Myocyte (in vitro differentiated cells): ENCODE measurements at regions not wholly inside any gene's neighbourhood (a gene's known extent, or its start where the extent isn't known, plus 50 kb on each side); places are given as distances from the start of the nearest gene placed in this dataset.
"Not testable (repeated sequence)": the region's sequence is repeated elsewhere in the genome, so short reads cannot be mapped to it uniquely, and the experiment has no call there.

ENCODE experiments used
- DNase-seq: peaks from one replicate; pipeline ENCODE4 v3.0.0-alpha.2; 2012; ENCODE audit warnings: low read depth

DNA sequence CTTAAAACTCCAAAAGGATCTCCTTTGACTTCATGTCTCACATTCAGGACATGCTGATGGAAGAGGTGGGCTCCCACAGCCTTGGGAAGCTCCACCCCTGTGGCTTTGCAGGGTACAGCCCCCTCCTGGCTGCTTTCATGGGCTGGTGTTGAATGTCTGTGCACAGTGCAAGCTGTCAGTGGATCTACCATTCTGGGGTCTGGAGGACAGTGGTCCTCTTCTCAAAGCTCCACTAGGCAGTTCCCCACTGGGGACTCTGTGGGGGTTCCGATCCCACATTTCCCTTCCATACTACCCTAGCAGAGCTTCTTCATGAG is 150.2 kb upstream of the FBXL17 start:
- DNase-seq: not testable (repeated sequence)

DNA sequence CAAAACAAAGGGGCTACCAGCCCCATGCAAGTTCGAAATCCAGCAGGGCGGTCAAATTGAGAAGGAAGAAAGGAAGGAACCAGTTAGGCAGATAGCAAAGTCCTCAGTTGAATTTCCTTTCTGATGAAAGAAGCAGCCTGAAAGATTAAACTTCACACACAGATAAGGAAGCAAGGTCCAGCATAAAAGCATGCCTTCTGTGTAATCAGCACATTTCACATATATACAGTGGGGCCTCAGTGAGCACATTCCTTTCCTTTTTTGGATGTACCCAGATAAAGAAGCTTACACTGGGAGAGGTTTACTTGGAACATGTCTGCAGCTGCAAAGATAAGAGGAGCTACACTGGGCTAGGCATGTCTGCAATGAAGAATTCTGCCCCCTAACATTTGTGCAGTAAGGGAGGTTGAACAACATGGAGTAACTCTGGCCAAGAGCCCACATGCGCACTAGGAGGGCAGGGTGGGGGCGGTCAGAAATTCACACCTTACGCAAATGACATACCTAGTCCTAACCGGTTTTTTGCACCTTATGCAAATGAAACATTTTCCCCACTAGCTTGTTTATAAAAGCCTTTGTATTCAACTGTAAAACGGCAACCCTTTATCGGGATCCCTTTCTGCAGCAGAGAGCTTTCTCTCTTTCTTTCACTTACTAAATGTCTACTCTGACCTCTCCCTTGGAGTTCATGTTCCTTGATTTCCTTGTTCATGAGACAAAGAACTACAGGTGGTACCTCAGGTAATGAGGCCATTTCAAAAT is 149.7 kb upstream of the FBXL17 start:
- no peak for DNase-seq

DNA sequence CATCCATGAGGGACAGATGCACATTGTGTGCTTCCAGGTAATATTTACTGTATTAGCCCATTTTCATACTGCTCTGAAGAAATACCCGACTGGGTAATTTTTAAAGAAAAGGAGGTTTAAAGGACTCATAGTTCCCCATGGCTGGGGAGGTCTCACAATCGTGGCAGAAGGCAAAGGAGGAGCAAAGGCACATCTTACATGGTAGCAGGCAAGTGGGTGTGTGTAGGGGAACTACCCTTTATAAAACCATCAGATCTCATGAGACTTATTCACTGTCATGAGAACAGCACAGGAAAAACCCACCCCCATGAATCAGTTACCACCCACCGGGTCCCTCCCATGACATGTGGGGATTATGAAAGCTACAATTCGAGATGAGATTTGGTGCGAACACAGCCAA is 148.8 kb upstream of the FBXL17 start:
- DNase-seq: no peak

DNA sequence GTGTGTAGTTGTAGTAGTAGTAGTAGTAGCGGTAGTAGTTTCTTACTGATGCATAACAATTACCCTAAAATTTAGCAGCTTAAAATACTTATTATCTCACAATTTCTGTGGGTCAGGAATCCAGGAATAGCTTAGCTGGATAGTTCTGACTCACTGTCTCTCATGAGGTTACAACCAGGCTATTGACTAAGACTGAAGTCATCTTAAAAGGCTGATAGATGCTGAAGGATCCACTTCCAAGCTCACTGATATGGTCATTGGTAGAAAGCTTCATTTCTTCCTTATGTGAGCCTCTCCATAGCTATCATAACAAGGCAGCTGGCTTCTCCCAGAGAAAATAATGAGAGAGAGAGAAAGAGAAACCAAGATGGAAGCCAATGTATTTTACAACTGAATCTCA is 147.5 kb upstream of the FBXL17 start:
- peak; percentile 40 for DNase-seq

DNA sequence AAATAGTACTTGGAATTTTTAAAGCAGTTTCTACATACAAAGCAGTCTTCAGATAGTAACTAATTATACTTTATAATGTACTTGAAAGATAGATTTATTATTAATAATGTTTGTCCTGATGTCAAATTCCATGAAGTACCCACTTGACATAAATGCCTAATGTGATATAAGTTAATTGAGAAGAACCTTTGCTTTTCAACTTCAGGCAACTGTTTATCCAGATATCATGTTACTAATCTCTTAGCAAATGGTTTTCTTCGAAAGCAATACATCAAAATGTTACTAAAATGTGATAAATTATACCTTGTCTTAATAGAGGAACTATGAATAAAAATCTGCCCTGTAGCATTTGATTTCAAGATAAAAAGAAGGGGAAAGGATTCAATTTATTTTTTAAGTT is 146.8 kb upstream of the FBXL17 start:
- DNase-seq: no peak

DNA sequence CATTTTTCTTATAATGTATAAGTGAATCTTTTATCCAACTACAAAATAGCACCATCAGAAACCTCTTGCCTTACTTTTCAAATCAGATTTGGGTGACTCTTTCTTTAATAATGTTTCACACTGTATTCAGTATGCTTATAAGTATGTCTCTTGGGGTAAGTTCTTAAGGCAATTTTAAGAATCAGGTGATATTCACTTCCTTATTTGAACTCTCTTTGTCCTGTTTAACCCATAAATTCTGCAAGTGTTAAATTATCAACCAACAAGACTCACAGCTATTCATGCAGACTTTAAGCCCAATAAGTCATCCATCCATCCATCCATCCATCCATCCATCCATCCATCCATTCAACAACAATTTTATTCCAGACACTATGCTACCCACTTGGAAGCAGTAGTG is 142.7 kb upstream of the FBXL17 start:
- DNase-seq: no peak

DNA sequence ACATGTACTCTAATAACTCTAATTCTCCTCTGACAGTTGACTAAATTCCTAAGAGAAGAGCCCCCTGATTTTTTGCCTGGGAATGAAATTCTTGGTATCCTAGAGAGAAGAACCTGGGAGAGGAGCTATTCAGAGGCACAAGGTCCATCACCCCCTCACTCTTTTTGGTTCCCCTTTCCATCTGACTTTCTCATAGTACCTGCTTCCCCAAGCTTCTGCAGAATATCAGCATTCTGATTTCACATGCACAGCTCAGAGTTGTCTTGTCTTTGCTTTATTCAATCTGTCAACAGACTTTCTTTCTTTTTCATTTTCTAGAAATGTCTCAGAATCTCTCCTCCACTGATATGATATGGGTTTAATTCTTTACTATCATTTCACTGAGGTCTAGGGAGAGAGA is 141.5 kb upstream of the FBXL17 start:
- no peak for DNase-seq

DNA sequence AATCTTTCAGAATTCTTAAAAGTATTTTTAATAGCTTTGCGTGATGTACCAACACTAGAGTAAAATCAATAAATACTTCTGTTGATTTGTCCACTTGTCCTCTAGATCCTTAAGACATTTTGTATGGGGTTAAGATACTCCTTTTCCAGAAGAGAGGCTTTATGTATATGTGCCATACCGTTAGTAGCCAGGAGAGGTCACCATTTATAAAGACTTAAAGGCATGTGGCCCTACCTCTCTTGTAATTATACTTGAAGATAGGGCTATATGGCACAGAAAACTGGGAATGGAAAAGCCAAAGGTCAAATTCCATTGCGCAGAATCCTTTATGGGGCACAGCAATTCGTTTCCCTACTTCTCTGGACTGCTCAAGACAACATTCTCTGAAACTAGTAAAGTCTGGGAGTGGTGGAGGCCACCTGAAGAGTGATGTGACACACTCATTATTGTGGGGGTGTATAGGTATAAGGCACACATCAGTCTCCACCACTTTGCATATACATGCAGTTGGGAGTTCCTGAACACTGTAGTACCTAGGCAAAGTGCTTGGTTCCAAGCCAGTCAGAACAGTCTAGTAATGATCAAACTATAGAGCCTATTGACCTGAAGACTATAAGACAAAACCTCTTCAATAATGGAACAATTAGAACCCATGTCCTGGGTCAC is 140.1 kb upstream of the FBXL17 start:
- peak; percentile 59 for DNase-seq

DNA sequence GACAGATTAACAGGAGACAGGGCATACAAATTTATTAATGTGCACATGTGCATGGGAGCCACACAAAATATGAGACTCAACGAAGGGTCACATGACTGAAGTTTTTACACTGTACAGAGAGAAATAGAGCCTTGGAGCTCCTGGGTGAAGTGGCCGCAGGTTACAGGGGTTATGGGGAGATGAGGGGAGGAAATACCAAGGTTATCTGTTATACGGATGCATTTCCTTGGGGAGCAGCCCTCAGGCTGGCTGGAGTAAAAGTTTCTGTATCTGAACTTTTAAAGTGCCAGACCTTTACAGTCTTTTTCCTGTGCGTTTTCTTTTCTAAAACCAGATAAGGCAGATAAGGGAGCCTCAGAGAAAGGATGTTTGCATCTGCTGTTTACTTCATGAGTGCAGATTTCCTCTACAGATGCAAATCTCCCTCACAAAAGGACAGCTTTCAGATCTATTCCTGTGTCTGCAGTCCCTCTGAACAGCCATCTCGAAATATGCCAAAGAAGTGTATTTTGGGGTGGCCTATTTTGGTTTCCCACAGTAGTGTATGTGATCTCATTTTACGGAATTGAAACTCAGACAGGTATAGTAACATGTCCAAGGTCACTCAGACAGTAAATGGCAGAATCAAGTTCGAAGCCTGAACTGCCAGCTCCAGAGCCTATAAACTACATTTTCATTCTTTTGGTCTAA is 139.3 kb upstream of the FBXL17 start:
- no peak for DNase-seq

DNA sequence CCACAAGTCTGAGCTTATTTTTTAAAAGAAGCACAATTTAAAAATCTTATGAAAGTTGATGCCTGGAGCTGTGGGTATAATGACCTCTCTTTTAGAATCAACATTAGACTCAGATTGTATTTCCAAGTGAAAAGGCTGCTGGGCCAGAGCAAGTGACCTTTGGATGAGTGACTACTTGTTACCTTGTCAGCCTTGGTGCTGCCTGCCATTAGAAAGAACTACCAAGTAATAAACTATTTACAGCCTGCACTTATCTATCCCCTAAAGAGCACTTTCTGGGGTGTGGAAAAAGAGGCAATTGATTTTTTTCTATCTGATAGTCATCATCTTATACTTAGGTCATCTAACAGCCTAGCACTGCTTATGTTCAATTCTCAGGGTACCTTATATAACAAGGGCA is 134.9 kb upstream of the FBXL17 start:
- DNase-seq: no peak

DNA sequence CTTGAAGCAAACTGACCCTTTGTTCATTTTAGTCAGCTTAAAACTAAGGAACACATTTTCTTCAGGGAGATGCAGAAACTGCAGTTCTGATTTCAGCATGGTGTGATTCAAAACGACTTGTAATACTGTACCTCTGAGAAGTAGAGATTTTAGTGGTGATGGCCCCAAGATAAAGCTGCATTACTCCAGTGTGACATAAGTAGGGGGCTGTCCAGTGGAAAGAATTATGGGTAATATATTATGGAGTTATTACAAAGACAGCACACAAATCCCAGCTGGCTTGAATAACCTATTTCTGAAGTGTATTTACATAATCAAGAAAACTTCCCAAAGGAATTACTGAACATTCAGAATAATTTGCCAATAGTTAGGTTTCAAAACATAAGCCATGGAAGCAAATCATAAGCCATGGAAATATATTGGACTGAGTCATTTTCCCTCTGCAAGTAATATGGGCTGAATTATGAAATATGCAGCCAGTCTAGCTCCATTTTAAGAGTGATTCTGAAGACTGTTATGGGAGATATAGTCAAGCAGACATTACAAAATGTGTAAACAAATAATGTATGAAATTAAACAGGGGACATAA is 133.7 kb upstream of the FBXL17 start:
- no peak for DNase-seq

DNA sequence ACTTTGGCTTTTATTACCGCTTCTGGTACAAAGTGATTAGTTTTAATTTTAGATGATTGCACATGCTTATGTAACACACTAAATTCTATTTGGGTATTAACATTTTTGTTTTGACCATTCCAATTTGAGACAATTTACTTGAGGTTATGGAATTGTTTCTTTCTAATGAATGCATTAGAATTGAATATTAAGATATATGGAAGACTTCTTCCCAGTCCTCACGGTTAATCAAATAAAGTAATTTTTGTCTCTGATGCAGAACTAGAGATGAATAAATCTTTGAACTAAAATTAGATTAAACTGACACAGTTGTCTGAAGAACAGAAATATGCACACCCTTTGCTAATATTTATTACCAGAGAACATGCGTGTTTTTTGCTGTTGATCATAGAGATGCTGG is 127.1 kb upstream of the FBXL17 start:
- DNase-seq: no peak

DNA sequence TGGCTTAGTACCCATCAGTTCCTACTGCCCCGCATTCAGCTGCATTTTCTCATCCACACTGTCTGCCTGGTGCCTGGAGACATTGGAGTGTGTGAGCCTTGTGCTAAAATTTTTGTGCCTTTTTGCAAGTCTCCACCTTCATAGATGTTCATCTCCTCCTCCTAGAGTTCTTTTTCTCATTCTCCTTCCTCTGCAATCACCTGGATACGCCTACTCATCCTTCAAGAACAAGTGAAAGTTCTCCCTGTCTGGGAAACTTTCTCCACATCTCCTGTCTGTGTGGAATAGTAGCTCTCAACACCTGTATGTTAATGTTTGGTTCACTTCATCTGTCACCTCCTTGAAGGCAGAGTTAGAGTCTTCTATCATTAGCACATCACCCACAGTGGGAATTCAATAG is 125.7 kb upstream of the FBXL17 start:
- DNase-seq: no peak

DNA sequence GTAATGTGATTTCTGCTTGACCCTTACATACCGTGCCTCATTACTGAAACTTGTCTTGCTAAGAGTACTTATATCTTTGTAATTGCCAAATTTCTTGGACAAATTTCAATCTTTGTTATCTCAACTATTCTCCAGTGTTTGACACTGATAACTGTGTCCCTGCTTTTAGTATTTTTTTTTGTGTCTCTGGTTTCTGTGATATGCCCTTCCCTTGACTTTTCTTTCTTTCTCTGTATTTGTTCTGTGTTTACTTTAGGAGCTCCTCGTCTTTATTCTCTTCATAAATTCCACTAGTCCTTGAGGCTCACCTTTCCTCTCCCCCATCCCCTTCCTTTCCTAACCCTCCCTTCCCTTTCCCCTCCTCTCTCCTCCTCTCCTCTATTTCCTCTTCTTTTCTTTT is 123.7 kb upstream of the FBXL17 start:
- no peak for DNase-seq

DNA sequence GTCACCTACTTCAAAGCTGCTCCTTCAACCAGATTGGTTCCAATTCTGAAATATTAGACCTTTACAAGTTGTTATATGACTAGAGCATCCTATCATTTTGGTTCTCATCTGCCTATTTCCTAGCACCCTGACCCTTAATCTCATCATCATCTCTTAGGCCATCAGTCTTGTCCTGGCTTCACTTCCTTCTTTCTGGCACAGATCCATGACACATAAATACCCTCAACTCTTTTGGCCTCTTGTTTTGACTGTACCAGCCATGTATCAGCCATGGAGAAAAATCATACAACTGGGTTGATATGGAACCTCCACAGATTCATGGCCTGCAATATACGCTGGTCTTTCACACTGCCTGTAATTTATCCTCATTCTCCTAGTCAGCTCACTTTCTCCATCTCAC is 123.1 kb upstream of the FBXL17 start:
- no peak for DNase-seq

DNA sequence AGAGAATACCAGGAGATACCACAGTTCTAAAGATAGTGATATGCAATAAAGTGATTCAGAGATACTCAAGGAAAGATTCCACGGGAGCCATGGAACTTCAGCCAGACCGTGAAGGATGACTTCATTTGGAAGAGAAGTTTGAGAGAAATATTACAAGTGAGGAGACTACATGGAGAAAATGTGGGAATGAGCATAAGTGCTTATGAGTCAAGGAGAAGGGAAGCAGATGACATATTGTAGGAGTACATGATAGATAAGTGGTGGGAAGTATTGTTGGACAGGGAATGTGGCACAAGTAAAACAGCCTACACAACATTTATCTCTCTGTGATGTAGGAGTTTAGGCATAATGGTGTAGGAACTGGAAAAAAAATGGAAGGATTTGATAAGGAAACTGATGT is 122.1 kb upstream of the FBXL17 start:
- DNase-seq: no peak

DNA sequence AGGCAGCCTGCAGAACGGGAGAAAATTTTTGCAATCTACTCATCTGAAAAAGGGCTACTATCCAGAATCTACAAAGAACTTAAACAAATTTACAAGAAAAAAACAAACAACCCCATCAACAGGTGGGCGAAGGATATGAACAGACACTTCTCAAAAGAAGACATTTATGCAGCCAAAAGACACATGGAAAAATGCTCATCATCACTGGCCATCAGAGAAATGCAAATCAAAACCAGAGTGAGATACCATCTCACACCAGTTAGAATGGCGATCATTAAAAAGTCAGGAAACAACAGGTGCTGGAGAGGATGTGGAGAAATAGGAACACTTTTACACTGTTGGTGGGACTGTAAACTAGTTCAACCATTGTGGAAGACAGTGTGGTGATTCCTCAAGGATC is 113.7 kb upstream of the FBXL17 start:
- not testable (repeated sequence) for DNase-seq

DNA sequence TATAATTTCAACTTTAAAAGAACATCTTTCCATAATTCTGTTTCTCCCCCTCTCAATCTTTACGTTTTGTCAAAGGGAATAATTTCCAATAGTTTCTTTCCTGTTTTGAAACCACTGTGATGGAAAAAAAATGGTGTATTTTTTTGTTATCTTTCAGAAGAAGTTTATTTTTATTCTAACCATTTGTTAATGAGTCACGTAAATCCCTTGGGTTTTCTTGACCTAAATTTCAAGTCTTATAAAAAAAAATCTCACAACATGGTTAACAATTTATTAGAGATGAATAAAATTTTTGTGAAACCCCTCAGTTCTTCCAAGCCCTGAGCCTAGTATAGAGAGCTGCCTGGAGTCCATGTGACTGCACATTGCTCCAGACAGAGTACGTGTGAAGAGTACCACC is 106.1 kb upstream of the FBXL17 start:
- DNase-seq: peak; percentile 18

DNA sequence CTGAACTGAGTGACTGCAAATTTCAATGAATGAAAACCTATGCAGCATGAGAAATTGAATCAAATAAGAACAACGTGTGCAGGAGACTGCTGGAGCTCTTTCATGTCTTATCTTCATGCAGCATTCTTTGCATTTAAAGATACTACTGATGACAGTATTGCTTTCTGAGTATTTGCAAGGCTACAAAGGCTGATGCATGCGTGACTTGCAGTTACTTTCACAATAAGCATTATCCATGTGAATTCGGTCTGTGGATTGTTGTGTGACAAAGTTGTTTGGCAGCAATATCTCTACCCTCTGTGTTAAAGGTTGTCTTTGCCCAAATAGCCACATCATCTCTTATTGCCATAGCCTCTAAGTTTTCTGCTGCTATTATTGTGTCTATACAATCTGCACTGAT is 102.1 kb upstream of the FBXL17 start:
- no peak for DNase-seq

DNA sequence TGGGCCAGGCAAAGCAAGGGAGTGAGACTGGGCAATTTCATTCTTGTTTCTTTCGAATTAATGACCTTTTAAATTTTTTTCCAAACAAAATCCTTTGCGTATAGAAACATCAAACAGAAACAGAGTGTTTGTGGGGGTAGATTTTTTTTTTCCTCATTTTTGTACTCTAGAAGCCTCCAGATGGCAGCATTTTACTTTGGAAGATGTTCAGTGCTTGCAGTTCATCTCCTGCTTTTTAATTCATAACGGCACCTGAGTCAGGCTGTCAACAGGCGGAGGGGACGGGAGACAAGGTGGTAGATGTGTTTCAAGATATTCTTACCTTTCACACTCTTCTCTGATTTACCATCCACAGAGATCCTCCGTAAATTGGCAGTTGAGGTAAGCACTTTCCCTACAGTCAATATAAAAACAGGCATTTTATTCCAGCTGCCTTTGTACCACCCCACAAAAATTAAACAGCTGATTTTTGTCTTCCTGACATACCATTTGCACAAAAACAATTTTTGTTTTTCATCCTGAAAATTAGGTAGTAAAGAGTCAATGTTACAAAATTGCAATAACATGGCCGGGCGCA is 99.5 kb upstream of the FBXL17 start:
- DNase-seq: peak; percentile 46

DNA sequence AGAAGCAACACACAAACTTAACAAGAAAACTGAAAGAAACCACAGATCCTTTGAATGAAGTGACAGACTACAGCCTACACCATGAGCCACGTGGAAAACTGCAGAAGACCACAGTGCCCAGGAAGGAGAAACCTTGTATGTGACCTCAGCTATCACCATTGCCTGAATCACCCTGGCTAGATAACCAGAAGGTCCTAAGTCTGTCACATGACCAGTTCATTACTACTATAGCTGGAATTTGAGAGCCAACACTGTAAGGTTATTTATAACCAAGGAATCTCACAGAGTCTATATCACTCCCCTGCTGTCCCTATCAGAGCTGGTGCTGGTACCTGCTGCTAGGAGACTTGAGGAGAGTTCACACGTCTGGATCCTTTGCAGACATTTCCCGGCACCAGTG is 90.3 kb upstream of the FBXL17 start:
- peak; percentile 30 for DNase-seq

DNA sequence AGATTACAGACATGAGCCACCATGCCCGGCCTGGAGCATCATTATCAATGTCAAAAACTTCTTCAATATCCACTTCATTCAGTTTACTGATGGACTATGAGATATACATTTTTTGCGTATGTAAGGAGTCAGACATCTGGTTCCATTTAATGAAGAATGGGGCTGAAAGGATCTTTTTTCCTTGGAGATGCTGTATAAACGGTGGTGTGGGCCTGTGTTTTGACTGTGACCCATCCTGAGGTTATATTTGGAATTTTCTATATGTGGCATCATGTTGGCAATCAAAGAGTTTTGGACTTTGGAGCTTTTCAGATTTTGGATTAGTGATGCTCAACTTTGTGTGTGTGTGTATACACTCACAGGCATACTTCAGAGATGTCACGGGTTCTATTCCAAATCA is 85.7 kb upstream of the FBXL17 start:
- DNase-seq: no peak
